ENCODE measurements at regions not wholly inside any gene's neighbourhood (a gene's known extent, or its start where the extent isn't known, plus 50 kb on each side); places are given as distances from the start of the nearest gene placed in this dataset.
"Not testable (repeated sequence)": the region's sequence is repeated elsewhere in the genome, so short reads cannot be mapped to it uniquely, and the experiment has no call there.

DNA sequence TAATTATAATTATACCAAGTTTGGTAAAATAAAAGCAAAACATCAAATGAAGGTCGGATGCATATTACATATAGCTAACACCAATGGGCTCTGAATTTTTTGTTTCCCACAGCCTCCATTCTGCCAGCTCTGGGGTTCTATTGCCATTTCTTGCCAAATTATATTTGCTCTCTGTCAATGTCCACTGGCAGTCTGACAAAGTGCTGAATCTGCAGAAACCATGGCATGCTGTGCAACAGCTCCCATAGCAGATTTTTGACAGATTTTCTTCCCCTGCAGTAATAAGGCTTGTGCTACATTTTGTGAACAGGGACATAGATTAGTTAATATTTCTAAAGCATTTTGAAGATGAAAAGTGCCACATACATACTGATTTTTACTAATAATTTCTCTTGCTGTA, 1102.1 kb downstream of the DIAPH3 start:
- ATAC-seq, result no peak
- TF ChIP-seq POLR2A (IDR thresholded peaks at IDR 0.05) (no peak), POLR2AphosphoS5 (IDR thresholded peaks at IDR 0.05) (no peak), EP300 (IDR thresholded peaks at IDR 0.05) (no peak), CTCF (IDR thresholded peaks at IDR 0.05) (no peak)
- H3K4me1 ChIP-seq, result no peaks in the 10 kb centered on the region
- no peaks in the 10 kb centered on the region for H3K9me3 ChIP-seq
- H3K27me3 ChIP-seq, result no peaks in the 10 kb centered on the region
- WGBS, 2 donors (ENCODE audit: low coverage in 1 of 2), result 87 to 100% methylated on average over 1 of the region's 1 CpG
- no peaks in the 10 kb centered on the region for H3K36me3 ChIP-seq
- H3K4me3 ChIP-seq, result no peak overlapping the region
- H3K27ac ChIP-seq, result no peak overlapping the region

GRCh38 chr13:59064042-59064441, 1099.7 kb downstream of the DIAPH3 start:
- Histone ChIP-seq H3K9me3 (no peaks in the 10 kb centered on the region), H3K36me3 (no peaks in the 10 kb centered on the region), H3K27ac (no peak overlapping the region), H3K4me1 (no peaks in the 10 kb centered on the region), H3K4me3 (no peak overlapping the region), H3K27me3 (no peaks in the 10 kb centered on the region)
- ATAC-seq, result no peak
- TF ChIP-seq CTCF (IDR thresholded peaks at IDR 0.05), result no peak
- TF ChIP-seq POLR2AphosphoS5 (IDR thresholded peaks at IDR 0.05), result no peak
- TF ChIP-seq POLR2A (IDR thresholded peaks at IDR 0.05), result no peak
- WGBS, 2 donors (ENCODE audit: low coverage in 1 of 2), result 100% methylated on average over 1 of the region's 1 CpG

GRCh38 chr13:59076386-59076785, 1087.3 kb downstream of the DIAPH3 start:
- not testable (repeated sequence) for H3K4me1 ChIP-seq, H3K27ac ChIP-seq, H3K27me3 ChIP-seq

DNA sequence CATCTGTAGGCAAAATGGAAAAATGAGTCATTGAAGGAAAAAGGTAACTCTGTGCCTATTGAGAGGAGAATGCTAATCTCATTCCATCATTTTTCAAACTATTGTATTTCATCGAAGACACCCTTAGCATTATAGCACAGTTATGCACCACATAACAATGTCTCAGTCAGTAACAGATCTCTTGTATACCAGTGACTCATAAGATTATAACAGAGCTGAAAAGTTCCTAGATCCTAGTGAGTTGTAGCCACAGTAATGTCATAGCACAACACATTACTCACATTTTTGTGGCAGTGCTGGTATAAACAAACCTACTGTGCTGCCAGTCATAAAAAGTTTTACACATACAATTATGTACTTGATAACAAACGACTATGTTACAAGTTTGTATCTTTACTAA, 1077.6 kb downstream of the DIAPH3 start:
- 54 to 100% methylated on average over 2 of the region's 2 CpGs for WGBS, 2 donors (ENCODE audit: low coverage in 1 of 2)
- H3K36me3 ChIP-seq, result no peaks in the 10 kb centered on the region
- H3K27me3 ChIP-seq, result no peaks in the 10 kb centered on the region
- no peak for ATAC-seq
- H3K27ac ChIP-seq, result no peak overlapping the region
- H3K9me3 ChIP-seq, result peaks cover 0 to 12% (median 0%) of the 10 kb centered on the region in 3 donors
- TF ChIP-seq EP300 (IDR thresholded peaks at IDR 0.05) (no peak), POLR2A (IDR thresholded peaks at IDR 0.05) (no peak), CTCF (IDR thresholded peaks at IDR 0.05) (no peak), POLR2AphosphoS5 (IDR thresholded peaks at IDR 0.05) (no peak)
- no peak overlapping the region for H3K4me3 ChIP-seq
- H3K4me1 ChIP-seq, result no peaks in the 10 kb centered on the region

More at GRCh38 chr13:59076386-59076785, 1087.3 kb downstream of the DIAPH3 start:
- H3K4me3 ChIP-seq, ATAC-seq, H3K36me3 ChIP-seq: not testable (repeated sequence)
- peaks cover 0 to 22% (median 0%) of the 10 kb centered on the region in 3 donors for H3K9me3 ChIP-seq

DNA sequence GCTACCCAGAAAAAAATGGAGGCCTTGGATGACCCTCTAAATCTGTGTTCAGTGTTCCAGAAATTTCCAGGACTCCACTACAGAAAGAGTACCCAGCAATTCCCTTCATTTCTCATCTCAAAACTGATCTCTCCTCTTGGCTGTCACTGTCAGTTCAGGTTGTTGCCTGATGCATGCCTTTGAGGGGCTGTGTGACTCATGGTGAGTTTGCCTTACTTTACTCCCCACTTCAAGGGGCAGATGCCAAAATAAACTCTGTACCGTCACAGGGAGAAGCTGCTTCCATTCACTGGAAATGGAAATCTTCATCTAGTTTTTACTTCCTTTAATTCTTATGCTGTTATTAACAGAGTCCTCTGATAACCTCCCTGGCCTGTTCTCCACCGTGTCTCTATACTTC, 1075.0 kb downstream of the DIAPH3 start:
- ATAC-seq, result no peak
- TF ChIP-seq POLR2A (IDR thresholded peaks at IDR 0.05), result no peak
- TF ChIP-seq EP300 (IDR thresholded peaks at IDR 0.05), result no peak
- TF ChIP-seq CTCF (IDR thresholded peaks at IDR 0.05), result no peak
- no peak for TF ChIP-seq POLR2AphosphoS5 (IDR thresholded peaks at IDR 0.05)
- Histone ChIP-seq H3K27me3 (no peaks in the 10 kb centered on the region), H3K36me3 (no peaks in the 10 kb centered on the region), H3K9me3 (peaks cover 0 to 12% (median 0%) of the 10 kb centered on the region in 3 donors), H3K4me1 (no peaks in the 10 kb centered on the region), H3K27ac (no peak overlapping the region), H3K4me3 (no peak overlapping the region)
- WGBS, 2 donors (ENCODE audit: low coverage in 1 of 2), result 41 to 83% methylated on average over 1 to 2 of the region's 2 CpGs

- Histone ChIP-seq H3K27ac (no peak overlapping the region), H3K4me3 (no peak overlapping the region), H3K9me3 (no peaks in the 10 kb centered on the region), H3K36me3 (no peaks in the 10 kb centered on the region), H3K27me3 (no peaks in the 10 kb centered on the region), H3K4me1 (no peaks in the 10 kb centered on the region)
- 60 to 74% methylated on average over 2 of the region's 2 CpGs for WGBS, 2 donors (ENCODE audit: low coverage in 1 of 2)
- no peak for TF ChIP-seq POLR2AphosphoS5 (IDR thresholded peaks at IDR 0.05)
- TF ChIP-seq CTCF (IDR thresholded peaks at IDR 0.05), result no peak
- no peak for TF ChIP-seq EP300 (IDR thresholded peaks at IDR 0.05)
- TF ChIP-seq POLR2A (IDR thresholded peaks at IDR 0.05), result no peak
- no peak for ATAC-seq
These were observed 1069.5 kb downstream of the DIAPH3 start for GRCh38 chr13:59094181-59094580.

Data from gastroesophageal sphincter (tissue), 4 donors.